Panc1 (cell line): ENCODE measurements at regions not wholly inside any gene's neighbourhood (a gene's known extent, or its start where the extent isn't known, plus 50 kb on each side); places are given as distances from the start of the nearest gene placed in this dataset.

Source experiments
- ATAC-seq: fragments of 200-7000 bp; cut with Tn5 transposase; 2 replicates; pipeline ENCODE4 v1.9.1; 2020; ENCODE audit warnings: mild to moderate bottlenecking, moderate library complexity
- BruUV-seq: library from RNA; stranded (reverse); fragments of 400-500 nt; replicated peaks from 2 replicates; lab custom pipeline; 2021; lab: Mats Ljungman, UMichigan
- CTCF ChIA-PET: fragments of 300-600 bp; sonication (Branson Sonifier 250); formaldehyde crosslinking; loops from one replicate; lab custom pipeline; 2022; ENCODE audit warnings: antibody characterized with exemption; lab: Charles Lee
- POLR2A ChIA-PET: fragments of 300-600 bp; sonication (Branson Sonifier 250); formaldehyde crosslinking; loops from one replicate; lab custom pipeline; 2022; ENCODE audit warnings: antibody characterized with exemption; lab: Charles Lee
- DNase-seq: peaks from one replicate; pipeline ENCODE4 v3.0.0-alpha.2; 2010; ENCODE audit warnings: low read depth, low spot score
- H3K27ac ChIP-seq: 2 replicates; pipeline ENCODE4 v1.5.1; 2011; ENCODE audit warnings: mild to moderate bottlenecking, low read length, inconsistent platforms
- H3K27me3 ChIP-seq: fragments of 200-500 bp; sonication (Bioruptor generic); 2 replicates; pipeline ENCODE4 v1.6.0; 2014; ENCODE audit warnings: low read length, inconsistent platforms; ENCODE audit not compliant: control insufficient read depth, insufficient read depth
- H3K36me3 ChIP-seq: fragments of 200-500 bp; sonication (Bioruptor generic); 2 replicates; pipeline ENCODE4 v1.5.1; 2014; ENCODE audit warnings: inconsistent platforms, mild to moderate bottlenecking, low read length, moderate library complexity; ENCODE audit not compliant: control insufficient read depth, insufficient read depth
- H3K4me1 ChIP-seq: 2 replicates; pipeline ENCODE4 v1.5.1; 2011; ENCODE audit warnings: inconsistent platforms, mild to moderate bottlenecking, low read length, moderate library complexity; ENCODE audit not compliant: control insufficient read depth, insufficient read depth
- H3K4me3 ChIP-seq, 2 experiments: 2 replicates each; pipeline ENCODE4 v1.5.1; 2011 to 2012; ENCODE audit warnings: low read depth in 2 of 2, low read length in 2 of 2, mild to moderate bottlenecking in 2 of 2, inconsistent platforms in 1 of 2, moderate library complexity in 1 of 2
- H3K9me3 ChIP-seq: fragments of 200-500 bp; sonication (Bioruptor generic); 2 replicates; pipeline ENCODE4 v1.5.1; 2014; ENCODE audit warnings: low read depth, mild to moderate bottlenecking, inconsistent platforms, low read length, moderate library complexity; ENCODE audit not compliant: control insufficient read depth, insufficient read depth
- CTCF ChIP-seq: fragments of 450-650 bp; IDR thresholded peaks from 2 replicates; pipeline ENCODE4 v1.5.1; 2017; ENCODE audit warnings: mild to moderate bottlenecking
- POLR2AphosphoS5 ChIP-seq: IDR thresholded peaks from 2 replicates; pipeline ENCODE4 v1.6.1; 2012; ENCODE audit warnings: mild to moderate bottlenecking, low read depth, low read length, moderate library complexity
- REST ChIP-seq, 2 experiments: IDR thresholded peaks; 2 replicates each; pipeline ENCODE4 v1.6.1; 2011 to 2012; ENCODE audit warnings: low read depth in 2 of 2, control low read depth in 1 of 2, low read length in 1 of 2, mild to moderate bottlenecking in 1 of 2, moderate library complexity in 1 of 2; ENCODE audit not compliant: insufficient read depth in 1 of 2
- SIN3A ChIP-seq: IDR thresholded peaks from 2 replicates; pipeline ENCODE4 v1.6.1; 2012; ENCODE audit warnings: low read depth, mild to moderate bottlenecking, low read length, moderate library complexity, borderline replicate concordance; ENCODE audit not compliant: insufficient read depth
- TCF7L2 ChIP-seq: IDR thresholded peaks from 2 replicates; pipeline ENCODE4 v1.6.1; 2011; ENCODE audit warnings: mild to moderate bottlenecking, low read depth, low read length, inconsistent platforms
- in situ Hi-C: cut with HindIII; loops from 2 replicates; pipeline ENCODE4 v1.10.0; 2016; ENCODE audit warnings: low sequenced_read_pairs, low pct_unique_long_range_greater_than_20kb
- intact Hi-C: fragments of 100-400 bp; cut with micrococcal nuclease; formaldehyde crosslinking; loops from one replicate; pipeline ENCODE4 v1.10.0; 2022; ENCODE audit not compliant: unreplicated experiment

- in situ Hi-C loops = no loop called here
- ATAC-seq = no peak
These were observed 220.2 kb downstream of the CTTN start for GRCh38 chr11:70618431-70619101.

GRCh38 chr11:70619591-70619990 is 221.3 kb downstream of the CTTN start:
- CTCF ChIA-PET = no interaction called here
- in situ Hi-C loops = no loop called here

More at GRCh38 chr11:70618431-70619101, 220.2 kb downstream of the CTTN start:
- intact Hi-C loops = no loop called here
- ChIA-PET CTCF (no interaction called here), POLR2A (no interaction called here)
- Histone ChIP-seq H3K9me3 (no peaks in the 10 kb centered on the region; the same call in 1 of the 2 replicates), H3K36me3 (no peaks in the 10 kb centered on the region), H3K27ac (no peak overlapping the region), H3K4me1 (no peaks in the 10 kb centered on the region), H3K27me3 (no peaks in the 10 kb centered on the region), H3K4me3 (no peak overlapping the region)
- BruUV-seq = no TSS peak
- TF ChIP-seq CTCF (no peak), TCF7L2 (no peak), POLR2AphosphoS5 (no peak), SIN3A (no peak), REST (IDR thresholded peaks at IDR 0.05; ENCODE audit: insufficient read depth in 1 of 2, low read depth in 2 of 2, low read length in 1 of 2) (no peak)
- DNase-seq = no peak

More at GRCh38 chr11:70619591-70619990, 221.3 kb downstream of the CTTN start:
- Histone ChIP-seq H3K4me3 (no peak overlapping the region), H3K36me3 (no peaks in the 10 kb centered on the region), H3K9me3 (no peaks in the 10 kb centered on the region; the same call in 1 of the 2 replicates), H3K4me1 (no peaks in the 10 kb centered on the region), H3K27ac (no peak overlapping the region), H3K27me3 (no peaks in the 10 kb centered on the region; the same call in 1 of the 2 replicates)
- TF ChIP-seq REST (IDR thresholded peaks at IDR 0.05; ENCODE audit: insufficient read depth in 1 of 2, low read depth in 2 of 2, low read length in 1 of 2) = no peak
- TF ChIP-seq TCF7L2 = no peak
- no peak for TF ChIP-seq POLR2AphosphoS5
- TF ChIP-seq CTCF = no peak
- no peak for TF ChIP-seq SIN3A
- POLR2A ChIA-PET = no interaction called here
- DNase-seq = no peak
- no TSS peak for BruUV-seq
- intact Hi-C loops = no loop called here
- no peak for ATAC-seq
